NT2/D1 (cell line): ENCODE measurements at regions not wholly inside any gene's neighbourhood (a gene's known extent, or its start where the extent isn't known, plus 50 kb on each side); places are given as distances from the start of the nearest gene placed in this dataset.

Experiments used
- SUZ12 ChIP-seq: IDR thresholded peaks from 2 replicates; pipeline ENCODE4 v1.6.1; 2011; ENCODE audit not compliant: insufficient read length, insufficient read depth; ENCODE audit errors: extremely low read depth
- YY1 ChIP-seq: IDR thresholded peaks from 2 replicates; pipeline ENCODE4 v1.6.1; 2011; ENCODE audit not compliant: insufficient read length, insufficient read depth
- ZNF274 ChIP-seq: IDR thresholded peaks from 2 replicates; pipeline ENCODE4 v1.6.1; 2011; ENCODE audit warnings: mild to moderate bottlenecking, low read depth, low read length

DNA sequence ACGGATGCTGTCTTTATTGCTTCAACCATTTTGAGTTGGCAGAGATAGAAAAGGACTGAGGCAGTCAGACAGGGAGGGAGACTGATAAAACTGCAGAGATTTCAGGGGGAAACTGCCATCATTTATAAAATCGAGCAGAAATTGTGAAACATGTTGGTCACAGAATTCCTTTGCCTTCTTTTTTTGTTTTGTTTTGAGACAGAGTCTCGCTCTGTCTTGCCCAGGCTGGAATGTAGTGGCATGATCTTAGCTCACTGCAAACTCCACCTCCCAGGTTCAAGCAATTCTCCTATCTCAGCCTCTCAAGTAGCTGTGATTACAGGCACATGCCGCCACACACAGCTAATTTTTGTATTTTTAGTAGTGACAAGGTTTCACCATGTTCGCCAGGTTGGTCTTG is 273.7 kb upstream of the USP9Y start:
- no peak for TF ChIP-seq ZNF274
- no peak for TF ChIP-seq SUZ12
- no peak for TF ChIP-seq YY1
